GM18502 (cell line): ENCODE measurements at regions not wholly inside any gene's neighbourhood (a gene's known extent, or its start where the extent isn't known, plus 50 kb on each side); places are given as distances from the start of the nearest gene placed in this dataset.
"Not testable (repeated sequence)": the region's sequence is repeated elsewhere in the genome, so short reads cannot be mapped to it uniquely, and the experiment has no call there.

ENCODE experiments used
- ATAC-seq: cut with Tn5 transposase; IDR thresholded peaks from one replicate; pipeline ENCODE4 v1.9.1; 2021; ENCODE audit warnings: mild to moderate bottlenecking; ENCODE audit not compliant: unreplicated experiment, poor library complexity

GRCh38 chr20:51167911-51168310, 145.0 kb upstream of the KCNG1 start:
- ATAC-seq = not testable (repeated sequence)

GRCh38 chr20:51166489-51166888, 143.6 kb upstream of the KCNG1 start:
- ATAC-seq = no peak

- ATAC-seq = no peak
Observed at GRCh38 chr20:51165131-51165530, 142.2 kb upstream of the KCNG1 start.

GRCh38 chr20:51164731-51165130, 141.8 kb upstream of the KCNG1 start:
- no peak for ATAC-seq

GRCh38 chr20:51163996-51164600, 141.2 kb upstream of the KCNG1 start:
- no peak for ATAC-seq

- ATAC-seq = no peak
Observed at GRCh38 chr20:51162015-51162414, 139.1 kb upstream of the KCNG1 start.

DNA sequence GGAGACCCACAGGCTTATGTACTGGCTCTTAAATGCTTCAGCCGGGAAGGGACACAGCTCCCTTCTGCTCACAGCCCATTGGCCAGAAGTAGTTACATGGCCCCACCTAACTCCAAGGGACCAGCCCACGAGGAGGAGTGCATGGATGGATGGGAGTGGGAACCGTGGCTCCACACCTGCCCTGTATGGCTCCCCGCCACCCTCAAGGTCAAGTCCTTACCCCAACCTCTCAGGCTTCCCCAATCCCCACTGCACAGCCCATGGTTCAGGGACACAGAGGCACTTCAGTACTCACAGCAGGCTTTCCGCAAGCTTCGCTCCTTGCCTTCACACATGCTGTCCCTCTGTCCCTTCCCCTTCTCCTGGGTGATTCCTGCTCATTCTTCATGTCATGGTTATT, 137.9 kb upstream of the KCNG1 start:
- ATAC-seq = no peak

GRCh38 chr20:51159981-51160380, 137.1 kb upstream of the KCNG1 start:
- ATAC-seq = no peak

GRCh38 chr20:51159303-51159702, 136.4 kb upstream of the KCNG1 start:
- no peak for ATAC-seq

GRCh38 chr20:51158226-51158625, 135.3 kb upstream of the KCNG1 start:
- ATAC-seq = no peak

DNA sequence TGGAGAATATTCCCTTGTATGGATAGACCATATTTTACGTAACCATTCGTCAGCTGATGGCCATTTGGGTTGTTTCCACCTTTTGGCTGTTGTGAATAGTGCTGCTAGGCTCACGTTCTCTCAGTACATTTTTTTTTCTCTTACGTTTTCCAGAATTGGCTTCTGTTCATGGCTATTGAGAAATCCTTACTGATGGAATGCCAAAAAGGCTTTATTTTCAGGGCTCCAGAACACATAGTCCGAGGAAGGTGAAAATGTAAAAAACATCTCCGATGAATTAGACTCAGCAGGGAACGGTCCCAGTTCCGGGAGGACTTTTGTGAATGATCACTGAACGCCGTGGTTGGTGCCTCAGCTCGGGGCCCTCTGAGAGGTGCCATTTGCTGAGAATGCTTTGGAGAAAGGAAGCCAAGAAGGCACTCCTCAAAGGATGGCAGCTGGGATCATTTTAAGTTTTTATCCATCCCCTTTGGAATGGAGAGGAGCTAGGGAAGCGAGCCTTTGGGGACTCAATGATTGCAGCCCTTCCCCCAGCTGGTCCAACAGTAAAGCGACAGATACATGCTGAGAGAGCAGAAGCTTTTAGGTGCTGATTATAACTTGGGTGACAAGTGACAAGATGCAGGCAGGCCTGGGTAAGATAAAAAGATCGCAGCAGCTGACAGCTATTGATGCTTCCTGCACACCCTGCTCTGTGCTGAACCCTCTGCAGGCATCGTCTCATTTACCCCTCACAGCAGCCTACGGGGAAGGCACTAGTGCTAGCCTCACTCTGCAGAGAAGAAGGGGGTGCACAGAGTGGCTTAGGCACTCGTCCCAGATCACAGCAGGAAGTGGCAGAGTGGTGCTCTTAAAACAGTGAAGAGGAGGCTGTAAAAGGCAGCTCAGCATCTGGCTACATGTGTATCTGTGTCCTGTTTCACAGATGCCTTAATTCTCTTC, 133.4 kb upstream of the KCNG1 start:
- no peak for ATAC-seq

GRCh38 chr20:51154708-51155690, 132.1 kb upstream of the KCNG1 start:
- no peak for ATAC-seq

- ATAC-seq = no peak
Observed at GRCh38 chr20:51153867-51154707, 131.2 kb upstream of the KCNG1 start.

GRCh38 chr20:51148941-51149340, 126.0 kb upstream of the KCNG1 start:
- no peak for ATAC-seq

- ATAC-seq = no peak
Observed at GRCh38 chr20:51144476-51144875, 121.6 kb upstream of the KCNG1 start.

- no peak for ATAC-seq
Observed at GRCh38 chr20:51143652-51144051, 120.7 kb upstream of the KCNG1 start.

DNA sequence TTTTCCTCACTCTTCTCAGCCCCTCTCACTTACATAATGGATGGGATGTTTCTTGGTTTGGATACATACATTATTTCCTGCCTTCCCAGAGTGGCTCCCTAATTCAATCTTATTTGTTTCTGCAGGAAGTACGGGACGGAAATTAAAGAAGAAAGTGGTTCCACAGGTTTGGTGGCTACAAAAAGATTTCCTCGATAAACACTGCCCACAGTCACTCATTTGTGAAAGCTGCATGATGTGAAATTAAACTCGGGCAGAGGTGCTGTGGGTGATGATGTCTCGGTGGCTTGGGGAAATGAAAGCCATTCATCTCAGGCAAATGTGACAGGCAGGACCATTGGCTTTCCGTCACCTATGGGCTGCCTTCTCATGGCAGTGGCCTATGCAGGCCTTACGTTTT, 119.5 kb upstream of the KCNG1 start:
- no peak for ATAC-seq

DNA sequence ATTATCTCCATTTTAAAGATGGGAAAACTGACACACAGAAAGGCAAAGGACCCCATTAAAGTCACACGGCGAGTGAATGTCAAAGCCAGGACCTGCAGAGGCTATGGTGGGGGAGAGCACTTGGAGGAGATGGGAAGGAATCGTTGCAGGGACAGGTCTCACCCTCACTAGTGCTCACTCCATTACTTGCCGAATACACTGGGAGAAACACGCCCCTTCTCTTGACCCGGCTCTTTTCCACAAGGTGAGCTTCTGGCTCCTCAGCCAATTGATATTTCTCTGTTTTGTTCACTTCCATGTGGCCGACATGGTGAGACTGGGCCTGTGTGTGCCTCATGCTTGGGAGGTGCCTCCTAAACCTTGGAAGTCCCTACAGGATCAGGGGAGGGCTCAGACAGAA, 117.8 kb upstream of the KCNG1 start:
- ATAC-seq = no peak

GRCh38 chr20:51139891-51140290, 117.0 kb upstream of the KCNG1 start:
- no peak for ATAC-seq

GRCh38 chr20:51138576-51138975, 115.7 kb upstream of the KCNG1 start:
- ATAC-seq = no peak
